IPS-18a (cell line): ENCODE measurements at regions not wholly inside any gene's neighbourhood (a gene's known extent, or its start where the extent isn't known, plus 50 kb on each side); places are given as distances from the start of the nearest gene placed in this dataset.

ENCODE experiments used
- H3K27ac ChIP-seq: one replicate; pipeline ENCODE4 v1.5.1; 2013; ENCODE audit warnings: low read length
- H3K27me3 ChIP-seq: one replicate; pipeline ENCODE4 v1.6.1; 2013; ENCODE audit warnings: mild to moderate bottlenecking, low read length; ENCODE audit not compliant: control insufficient read depth, insufficient read depth
- H3K36me3 ChIP-seq: one replicate; pipeline ENCODE4 v1.6.1; 2013; ENCODE audit warnings: low read depth, low read length; ENCODE audit not compliant: control insufficient read depth
- H3K4me1 ChIP-seq: one replicate; pipeline ENCODE4 v1.6.1; 2013; ENCODE audit warnings: low read depth, low read length; ENCODE audit not compliant: control insufficient read depth
- H3K4me3 ChIP-seq: one replicate; pipeline ENCODE4 v1.5.1; 2013; ENCODE audit warnings: low read length
- H3K9ac ChIP-seq: one replicate; pipeline ENCODE4 v1.6.1; 2013; ENCODE audit warnings: mild to moderate bottlenecking, low read length, moderate library complexity
- H3K9me3 ChIP-seq: one replicate; pipeline ENCODE4 v1.6.1; 2013; ENCODE audit warnings: low read depth, low read length; ENCODE audit not compliant: control insufficient read depth

- Histone ChIP-seq H3K4me3 (no peak overlapping the region), H3K4me1 (no peaks in the 10 kb centered on the region), H3K27ac (no peak overlapping the region), H3K36me3 (peaks cover 12% of the 10 kb centered on the region), H3K9me3 (no peaks in the 10 kb centered on the region), H3K9ac (no peak overlapping the region), H3K27me3 (no peaks in the 10 kb centered on the region)
These were observed 123.9 kb downstream of the RFLNA start for GRCh38 chr12:124418791-124419190.

DNA sequence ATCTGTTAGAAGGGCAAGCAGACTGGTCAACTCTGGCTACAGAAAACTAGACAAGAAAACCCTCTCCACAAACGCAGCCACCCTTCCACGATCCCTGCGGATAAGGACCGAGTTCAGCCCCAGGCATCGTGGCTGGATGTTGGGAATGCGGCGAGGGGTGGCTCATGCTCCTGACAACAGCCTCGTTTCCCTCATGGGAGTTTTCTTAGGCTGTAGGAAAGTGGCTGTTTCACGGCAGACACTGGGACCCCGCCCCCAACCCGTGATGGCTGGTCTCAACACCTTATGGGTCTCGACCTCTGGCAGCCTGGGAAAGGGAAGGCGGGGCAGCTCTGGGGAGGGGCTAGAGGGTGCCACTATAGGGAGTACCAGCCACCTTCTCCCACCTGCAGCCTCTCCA, 123.3 kb downstream of the RFLNA start:
- Histone ChIP-seq H3K27ac (no peak overlapping the region), H3K27me3 (no peaks in the 10 kb centered on the region), H3K4me1 (no peaks in the 10 kb centered on the region), H3K9me3 (no peaks in the 10 kb centered on the region), H3K36me3 (peaks cover 12% of the 10 kb centered on the region), H3K9ac (no peak overlapping the region), H3K4me3 (no peak overlapping the region)

- Histone ChIP-seq H3K4me1 (no peaks in the 10 kb centered on the region), H3K36me3 (peaks cover 17% of the 10 kb centered on the region), H3K27ac (no peak overlapping the region), H3K27me3 (no peaks in the 10 kb centered on the region), H3K9me3 (no peaks in the 10 kb centered on the region), H3K9ac (no peak overlapping the region), H3K4me3 (no peak overlapping the region)
These were observed 121.9 kb downstream of the RFLNA start for GRCh38 chr12:124416516-124417395.

DNA sequence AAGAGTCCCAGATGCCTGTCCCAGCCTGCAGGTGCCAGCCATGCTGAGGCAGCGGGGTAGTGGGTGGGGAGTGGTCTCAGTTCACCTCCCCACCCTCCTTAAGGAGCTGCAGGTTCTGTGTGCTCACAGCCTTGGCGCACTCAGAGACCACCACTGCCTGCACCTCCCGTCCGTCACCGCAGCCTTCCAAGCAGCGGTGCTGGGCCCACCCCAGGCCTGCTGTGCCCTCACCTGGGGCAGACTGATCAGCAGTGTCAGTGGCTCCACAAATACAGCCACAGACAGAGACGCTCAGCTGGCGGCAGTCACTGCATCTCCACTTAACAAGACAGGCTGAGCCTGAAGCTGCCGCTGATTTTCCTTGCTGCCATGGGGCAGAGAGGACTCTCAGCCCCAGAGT, 120.2 kb downstream of the RFLNA start:
- H3K27me3 ChIP-seq = no peaks in the 10 kb centered on the region
- peaks cover 9% of the 10 kb centered on the region for H3K4me1 ChIP-seq
- no peaks in the 10 kb centered on the region for H3K9me3 ChIP-seq
- H3K4me3 ChIP-seq = no peak overlapping the region
- H3K9ac ChIP-seq = no peak overlapping the region
- H3K36me3 ChIP-seq = peaks cover 15% of the 10 kb centered on the region
- no peak overlapping the region for H3K27ac ChIP-seq

GRCh38 chr12:124413915-124414314, 119.0 kb downstream of the RFLNA start:
- no peak overlapping the region for H3K9ac ChIP-seq
- no peaks in the 10 kb centered on the region for H3K9me3 ChIP-seq
- H3K4me1 ChIP-seq = peaks cover 9% of the 10 kb centered on the region
- H3K27ac ChIP-seq = no peak overlapping the region
- H3K4me3 ChIP-seq = no peak overlapping the region
- H3K36me3 ChIP-seq = peaks cover 8% of the 10 kb centered on the region
- H3K27me3 ChIP-seq = no peaks in the 10 kb centered on the region

DNA sequence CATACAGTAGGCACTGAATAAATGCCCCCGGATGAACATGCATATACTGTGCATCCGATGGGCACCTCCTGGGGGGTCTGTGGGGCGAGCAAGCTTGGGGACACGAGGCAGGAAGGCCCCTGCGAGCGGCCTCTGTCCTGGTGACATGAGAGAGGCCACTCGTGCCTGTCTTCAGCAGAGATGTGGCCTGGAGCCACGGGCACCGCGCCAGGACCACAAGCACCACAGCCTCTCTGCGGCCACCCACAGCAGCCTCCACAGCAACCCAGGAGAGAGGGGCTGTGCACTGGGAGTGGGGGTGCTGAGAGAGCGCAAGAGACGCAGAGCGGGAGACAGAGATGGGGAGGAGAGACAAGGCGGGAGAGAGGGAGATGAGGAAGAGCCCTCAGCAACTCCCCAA, 118.5 kb downstream of the RFLNA start:
- H3K27me3 ChIP-seq = no peaks in the 10 kb centered on the region
- no peaks in the 10 kb centered on the region for H3K9me3 ChIP-seq
- H3K9ac ChIP-seq = no peak overlapping the region
- peaks cover 8% of the 10 kb centered on the region for H3K36me3 ChIP-seq
- H3K27ac ChIP-seq = no peak overlapping the region
- no peak overlapping the region for H3K4me3 ChIP-seq
- H3K4me1 ChIP-seq = peaks cover 9% of the 10 kb centered on the region

- peaks cover 8% of the 10 kb centered on the region for H3K36me3 ChIP-seq
- H3K4me1 ChIP-seq = peaks cover 9% of the 10 kb centered on the region
- no peaks in the 10 kb centered on the region for H3K27me3 ChIP-seq
- no peak overlapping the region for H3K27ac ChIP-seq
- no peak overlapping the region for H3K4me3 ChIP-seq
- no peak overlapping the region for H3K9ac ChIP-seq
- H3K9me3 ChIP-seq = no peaks in the 10 kb centered on the region
These were observed 117.7 kb downstream of the RFLNA start for GRCh38 chr12:124412646-124413015.

GRCh38 chr12:124411953-124412645, 117.2 kb downstream of the RFLNA start:
- peaks cover 5% of the 10 kb centered on the region for H3K36me3 ChIP-seq
- no peaks in the 10 kb centered on the region for H3K27me3 ChIP-seq
- peaks cover 9% of the 10 kb centered on the region for H3K4me1 ChIP-seq
- H3K9ac ChIP-seq = no peak overlapping the region
- no peak overlapping the region for H3K27ac ChIP-seq
- H3K4me3 ChIP-seq = no peak overlapping the region
- H3K9me3 ChIP-seq = no peaks in the 10 kb centered on the region

DNA sequence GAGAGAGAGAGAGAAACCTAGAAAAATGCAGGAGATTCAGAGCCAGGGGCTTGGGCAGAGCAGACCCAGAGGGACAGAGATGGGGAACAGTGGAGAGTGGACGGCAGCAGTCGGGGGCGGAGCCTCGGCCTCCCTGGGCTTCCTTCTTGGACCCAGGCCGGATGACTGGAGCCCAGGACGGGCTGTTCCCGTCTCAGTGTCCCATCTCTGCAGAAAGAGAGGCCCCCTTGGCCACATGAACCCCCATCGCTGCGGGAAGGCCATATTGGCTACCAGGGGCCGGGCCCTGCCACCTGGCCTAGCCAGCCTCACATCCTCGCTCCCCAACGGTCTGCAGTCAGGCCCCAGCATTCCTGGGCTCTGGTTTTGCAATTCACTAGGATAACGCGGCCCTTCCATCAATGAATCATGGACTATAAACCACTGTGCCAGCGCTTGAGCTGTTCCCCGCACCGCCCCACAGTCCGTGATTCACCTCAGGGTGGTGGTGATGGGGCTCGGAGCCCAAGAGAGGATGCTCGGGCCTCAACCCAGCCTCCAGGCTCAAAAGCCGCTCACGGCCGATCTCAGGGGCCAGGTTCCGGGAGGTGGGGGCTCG, 116.5 kb downstream of the RFLNA start:
- Histone ChIP-seq H3K27me3 (no peaks in the 10 kb centered on the region), H3K9ac (no peak overlapping the region), H3K36me3 (peaks cover 5% of the 10 kb centered on the region), H3K9me3 (no peaks in the 10 kb centered on the region), H3K4me3 (no peak overlapping the region), H3K4me1 (peaks cover 9% of the 10 kb centered on the region), H3K27ac (no peak overlapping the region)

DNA sequence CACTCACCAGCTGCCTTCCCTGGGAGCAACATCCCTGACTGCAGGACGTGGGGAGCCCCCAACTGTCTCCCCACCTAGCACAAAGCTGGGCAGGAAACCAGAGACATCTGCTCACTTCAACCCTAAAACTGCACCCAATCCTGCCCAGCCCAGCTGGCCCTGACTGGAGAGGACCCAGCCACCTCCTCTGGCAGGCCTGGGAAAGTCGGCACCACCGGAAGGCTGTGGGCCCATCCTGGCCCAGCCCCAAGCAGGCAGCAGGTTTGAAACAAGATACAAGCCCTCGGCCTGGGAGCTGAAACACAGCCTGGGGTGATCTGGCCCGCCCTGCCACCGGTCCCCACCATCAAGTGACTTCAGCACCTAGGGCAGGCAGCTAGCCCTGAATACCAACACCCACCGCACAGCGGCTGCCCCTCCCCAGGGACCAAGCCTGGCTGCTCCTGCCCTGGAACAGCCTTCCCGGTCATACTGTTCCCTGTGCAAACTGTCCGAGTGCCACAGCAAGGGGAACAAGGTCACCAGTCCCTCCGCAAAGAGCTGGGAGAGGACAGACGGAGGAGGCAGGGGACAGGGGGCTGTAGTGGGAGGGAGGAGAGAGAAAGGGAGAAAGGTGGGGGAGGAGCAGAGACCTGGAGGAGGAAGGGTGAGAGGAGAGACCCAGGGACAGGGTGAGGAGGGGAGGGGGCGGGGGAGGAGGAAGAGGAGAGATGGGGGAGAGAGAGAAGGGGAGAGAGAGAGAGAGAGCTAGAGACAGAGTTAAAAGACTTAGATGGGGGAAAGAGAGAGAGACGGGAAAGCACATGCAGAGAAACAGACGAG, 115.7 kb downstream of the RFLNA start:
- no peak overlapping the region for H3K4me3 ChIP-seq
- peaks cover 9% of the 10 kb centered on the region for H3K4me1 ChIP-seq
- H3K27me3 ChIP-seq = no peaks in the 10 kb centered on the region
- no peaks in the 10 kb centered on the region for H3K9me3 ChIP-seq
- no peak overlapping the region for H3K9ac ChIP-seq
- no peak overlapping the region for H3K27ac ChIP-seq
- H3K36me3 ChIP-seq = peaks cover 5% of the 10 kb centered on the region

GRCh38 chr12:124408822-124409517, 114.1 kb downstream of the RFLNA start:
- Histone ChIP-seq H3K27me3 (no peaks in the 10 kb centered on the region), H3K27ac (no peak overlapping the region), H3K36me3 (peaks cover 5% of the 10 kb centered on the region)

More at GRCh38 chr12:124408822-124409517, 114.1 kb downstream of the RFLNA start:
- Histone ChIP-seq H3K9ac (no peak overlapping the region), H3K4me3 (no peak overlapping the region), H3K4me1 (peaks cover 15% of the 10 kb centered on the region), H3K9me3 (no peaks in the 10 kb centered on the region)
